ENCODE measurements at regions not wholly inside any gene's neighbourhood (a gene's known extent, or its start where the extent isn't known, plus 50 kb on each side); places are given as distances from the start of the nearest gene placed in this dataset.

- TF ChIP-seq CTCF (conservative IDR thresholded peaks at IDR 0.05 in 1 of 2, IDR thresholded peaks at IDR 0.05 in 1 of 2; ENCODE audit: low read depth in 1 of 2, low read length in 2 of 2) (no peak), EZH2 (IDR thresholded peaks at IDR 0.05; ENCODE audit: low read length, missing control alignments) (no peak)
Observed at GRCh38 chr14:62501021-62501750, 544.1 kb downstream of the KCNH5 start.

All from fibroblast of lung (primary cell).